Osteoblast (primary cell): ENCODE measurements at regions not wholly inside any gene's neighbourhood (a gene's known extent, or its start where the extent isn't known, plus 50 kb on each side); places are given as distances from the start of the nearest gene placed in this dataset.

Source experiments
- DNase-seq: peaks from one replicate; pipeline ENCODE4 v3.0.0; 2011; ENCODE audit warnings: low spot score, mixed read lengths; ENCODE audit not compliant: insufficient read length; ENCODE audit errors: missing footprints
- H2AFZ ChIP-seq: 2 replicates; pipeline ENCODE4 v1.6.0; 2011; ENCODE audit warnings: mild to moderate bottlenecking, low read length
- H3K27ac ChIP-seq: 2 replicates; pipeline ENCODE4 v1.5.1; 2011; ENCODE audit warnings: mild to moderate bottlenecking, low read depth, low read length, moderate library complexity
- H3K27me3 ChIP-seq: 2 replicates; pipeline ENCODE4 v1.6.0; 2012; ENCODE audit warnings: mild to moderate bottlenecking, control low read depth, inconsistent platforms, low read length, moderate library complexity; ENCODE audit not compliant: insufficient read depth
- H3K36me3 ChIP-seq: 2 replicates; pipeline ENCODE4 v1.5.1; 2011; ENCODE audit warnings: mild to moderate bottlenecking, low read length, control low read depth, moderate library complexity; ENCODE audit not compliant: insufficient read depth
- H3K4me1 ChIP-seq: 2 replicates; pipeline ENCODE4 v1.5.1; 2011; ENCODE audit warnings: mild to moderate bottlenecking, low read length, control low read depth, moderate library complexity; ENCODE audit not compliant: insufficient read depth
- H3K4me2 ChIP-seq: 2 replicates; pipeline ENCODE4 v1.6.0; 2011; ENCODE audit warnings: mild to moderate bottlenecking, low read length; ENCODE audit not compliant: insufficient read depth
- H3K4me3 ChIP-seq: fragments of 200-600 bp; sonication (generic); 3 replicates; pipeline ENCODE4 v1.5.1; 2012; ENCODE audit warnings: mild to moderate bottlenecking, low read length, inconsistent platforms; ENCODE audit not compliant: insufficient read depth
- H3K79me2 ChIP-seq: 2 replicates; pipeline ENCODE4 v1.6.0; 2012; ENCODE audit warnings: mild to moderate bottlenecking, low read length, control low read depth, inconsistent platforms; ENCODE audit not compliant: insufficient read depth
- H3K9me3 ChIP-seq: 2 replicates; pipeline ENCODE4 v1.5.1; 2011; ENCODE audit warnings: low read depth, low read length, control low read depth
- H4K20me1 ChIP-seq: 2 replicates; pipeline ENCODE4 v1.6.0; 2012; ENCODE audit warnings: mild to moderate bottlenecking, low read length, control low read depth; ENCODE audit not compliant: insufficient read depth
- TF ChIP-seq, protein P1 (sequence below): IDR thresholded peaks from 2 replicates; pipeline ENCODE4 v1.5.1; 2011; ENCODE audit warnings: mild to moderate bottlenecking, low read depth, low read length, moderate library complexity; ENCODE audit errors: extremely low read depth

DNA sequence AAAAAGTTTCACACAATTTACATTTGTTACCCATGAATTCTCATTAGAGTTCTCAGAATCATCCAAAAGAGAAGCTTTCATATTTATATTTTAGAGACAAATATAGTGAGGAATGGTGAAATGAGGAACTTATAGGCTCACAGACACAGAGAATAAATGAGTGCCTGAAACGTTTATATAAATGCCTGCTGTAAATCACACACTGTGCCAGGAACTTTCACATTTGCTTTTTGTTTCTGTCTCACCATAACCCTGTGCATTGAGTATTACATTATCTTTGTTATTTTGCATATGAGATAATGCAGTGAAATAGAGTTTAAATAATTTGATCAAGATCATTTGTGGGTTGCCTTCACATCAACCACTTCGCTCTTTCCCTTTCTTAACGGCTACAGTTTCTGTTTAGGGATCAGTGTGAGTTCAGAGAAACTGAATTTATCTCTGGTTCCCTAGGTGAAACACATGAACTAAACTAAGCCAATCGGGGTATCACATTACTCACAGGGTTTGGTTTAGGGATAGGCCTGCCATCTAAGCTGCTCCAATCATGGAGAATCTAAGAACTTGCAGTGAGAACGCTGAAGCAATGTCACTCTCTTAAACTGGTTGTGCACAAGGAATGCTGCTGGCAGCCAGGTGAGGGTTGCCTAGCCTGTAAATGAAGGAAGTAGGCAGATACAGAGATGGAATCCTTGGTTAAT, 1339.2 kb upstream of the TENM4 start:
- Histone ChIP-seq H3K4me1 (no peaks in the 10 kb centered on the region), H3K9me3 (peaks cover 2% of the 10 kb centered on the region), H3K36me3 (no peaks in the 10 kb centered on the region), H3K27me3 (no peaks in the 10 kb centered on the region), H3K79me2 (no peaks in the 10 kb centered on the region), H3K4me2 (no peak overlapping the region), H2AFZ (no peak overlapping the region), H3K27ac (no peak overlapping the region), H4K20me1 (no peaks in the 10 kb centered on the region), H3K4me3 (no peak overlapping the region)
- TF ChIP-seq, protein P1, sequence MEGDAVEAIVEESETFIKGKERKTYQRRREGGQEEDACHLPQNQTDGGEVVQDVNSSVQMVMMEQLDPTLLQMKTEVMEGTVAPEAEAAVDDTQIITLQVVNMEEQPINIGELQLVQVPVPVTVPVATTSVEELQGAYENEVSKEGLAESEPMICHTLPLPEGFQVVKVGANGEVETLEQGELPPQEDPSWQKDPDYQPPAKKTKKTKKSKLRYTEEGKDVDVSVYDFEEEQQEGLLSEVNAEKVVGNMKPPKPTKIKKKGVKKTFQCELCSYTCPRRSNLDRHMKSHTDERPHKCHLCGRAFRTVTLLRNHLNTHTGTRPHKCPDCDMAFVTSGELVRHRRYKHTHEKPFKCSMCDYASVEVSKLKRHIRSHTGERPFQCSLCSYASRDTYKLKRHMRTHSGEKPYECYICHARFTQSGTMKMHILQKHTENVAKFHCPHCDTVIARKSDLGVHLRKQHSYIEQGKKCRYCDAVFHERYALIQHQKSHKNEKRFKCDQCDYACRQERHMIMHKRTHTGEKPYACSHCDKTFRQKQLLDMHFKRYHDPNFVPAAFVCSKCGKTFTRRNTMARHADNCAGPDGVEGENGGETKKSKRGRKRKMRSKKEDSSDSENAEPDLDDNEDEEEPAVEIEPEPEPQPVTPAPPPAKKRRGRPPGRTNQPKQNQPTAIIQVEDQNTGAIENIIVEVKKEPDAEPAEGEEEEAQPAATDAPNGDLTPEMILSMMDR = no peak
- DNase-seq = no peak

DNA sequence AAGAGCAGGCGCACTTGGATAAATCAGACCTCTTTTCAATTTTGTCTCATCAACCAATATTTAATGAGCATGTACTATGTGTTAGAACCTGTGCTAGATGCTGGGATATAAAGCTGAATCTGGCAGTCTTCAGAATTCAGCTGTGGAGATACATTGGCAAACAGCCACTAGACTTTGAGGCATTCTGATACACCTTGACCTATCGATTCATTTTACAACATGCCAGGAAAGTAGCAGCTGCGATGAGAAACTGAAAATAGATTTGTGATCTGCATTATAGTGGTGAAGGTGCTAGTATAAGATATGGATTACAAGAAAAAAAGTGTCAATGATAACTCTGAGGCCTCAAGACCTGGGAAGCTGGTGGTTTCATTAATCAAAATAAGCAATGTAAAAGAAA, 1338.1 kb upstream of the TENM4 start:
- DNase-seq = no peak
- Histone ChIP-seq H2AFZ (no peak overlapping the region), H3K36me3 (no peaks in the 10 kb centered on the region), H4K20me1 (no peaks in the 10 kb centered on the region), H3K79me2 (no peaks in the 10 kb centered on the region), H3K4me3 (no peak overlapping the region), H3K4me1 (no peaks in the 10 kb centered on the region), H3K9me3 (peaks cover 2% of the 10 kb centered on the region), H3K27ac (no peak overlapping the region), H3K4me2 (no peak overlapping the region), H3K27me3 (no peaks in the 10 kb centered on the region)
- TF ChIP-seq, protein P1 = no peak

DNA sequence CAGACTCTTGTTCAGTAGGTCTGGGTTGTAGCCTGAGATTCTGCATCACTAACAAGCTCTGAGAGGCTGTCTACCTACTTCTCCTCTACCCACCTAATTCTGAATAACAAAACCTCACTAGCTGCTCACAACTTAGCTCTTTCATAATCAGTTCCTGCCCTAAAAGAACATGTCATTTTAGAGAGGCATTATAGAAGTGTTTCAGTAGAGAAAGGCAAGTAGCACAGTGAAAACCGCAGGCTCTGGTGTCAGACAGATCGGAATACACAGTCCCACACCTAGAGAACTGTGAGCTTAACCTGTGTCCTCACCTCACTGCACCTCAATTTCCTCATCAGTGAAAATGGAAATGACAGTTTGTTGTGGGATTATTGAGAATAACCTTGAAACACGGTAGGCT, 1337.6 kb upstream of the TENM4 start:
- Histone ChIP-seq H3K27me3 (no peaks in the 10 kb centered on the region), H3K36me3 (no peaks in the 10 kb centered on the region), H3K4me1 (no peaks in the 10 kb centered on the region), H3K79me2 (no peaks in the 10 kb centered on the region), H3K27ac (no peak overlapping the region), H3K4me2 (no peak overlapping the region), H4K20me1 (no peaks in the 10 kb centered on the region), H3K9me3 (peaks cover 2% of the 10 kb centered on the region), H2AFZ (no peak overlapping the region), H3K4me3 (no peak overlapping the region)
- no peak for DNase-seq
- TF ChIP-seq, protein P1 = no peak

DNA sequence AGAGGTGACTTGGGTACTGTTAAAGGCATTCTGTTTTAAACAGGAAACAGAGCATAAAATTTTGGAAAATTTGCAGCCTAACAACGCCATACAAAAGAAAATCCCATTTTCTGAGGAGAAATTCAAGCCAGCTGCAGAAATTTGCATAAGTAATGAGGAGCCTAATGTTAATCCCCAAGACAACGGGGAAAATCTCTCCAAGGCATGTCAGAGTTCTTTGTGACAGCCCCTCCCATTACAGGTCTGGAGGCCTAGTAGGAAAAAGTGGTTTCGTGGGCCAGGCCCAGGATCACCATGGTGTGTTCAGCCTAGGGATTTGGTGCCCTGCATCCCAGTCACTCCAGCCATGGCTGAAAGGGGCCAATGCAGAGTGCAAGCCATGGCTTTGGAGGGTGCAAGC, 1333.1 kb upstream of the TENM4 start:
- Histone ChIP-seq H3K4me2 (no peak overlapping the region), H4K20me1 (no peaks in the 10 kb centered on the region), H3K79me2 (no peaks in the 10 kb centered on the region), H3K27ac (no peak overlapping the region), H3K36me3 (no peaks in the 10 kb centered on the region), H3K9me3 (peaks cover 2% of the 10 kb centered on the region), H3K4me3 (no peak overlapping the region), H3K4me1 (no peaks in the 10 kb centered on the region), H2AFZ (no peak overlapping the region), H3K27me3 (no peaks in the 10 kb centered on the region)
- TF ChIP-seq, protein P1 = no peak
- DNase-seq = no peak
